ENCODE measurements at regions not wholly inside any gene's neighbourhood (a gene's known extent, or its start where the extent isn't known, plus 50 kb on each side); places are given as distances from the start of the nearest gene placed in this dataset.

DNA sequence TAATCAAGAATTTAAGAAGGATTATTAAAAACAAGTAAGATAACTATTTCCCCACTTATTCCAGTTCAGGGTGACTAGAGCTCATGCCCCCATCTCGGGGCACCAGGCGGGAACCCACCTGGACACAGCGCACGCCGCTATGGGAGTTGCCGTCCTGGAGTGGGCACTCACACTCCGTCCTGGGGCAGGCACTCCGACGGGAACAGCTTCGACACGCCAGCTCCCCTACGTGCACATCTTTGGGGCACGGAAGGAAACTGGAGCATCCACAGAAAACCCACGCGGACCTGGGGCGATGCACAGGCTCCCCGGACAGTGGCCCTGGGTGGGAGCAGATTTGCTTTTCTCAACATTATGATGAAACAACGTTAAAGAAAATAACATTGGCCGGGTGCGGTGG is 52.0 kb upstream of the GATA5 start:
- Mint-ChIP-seq H3K4me1 (ENCODE audit: low read depth) (peaks cover 12% of the 10 kb centered on the region), H3K4me3 (no peak overlapping the region), H3K27me3 (peaks cover 21% of the 10 kb centered on the region), H3K27ac (no peak overlapping the region), H3K9me3 (no peaks in the 10 kb centered on the region), H3K36me3 (no peaks in the 10 kb centered on the region)
- POLR2A ChIA-PET: no interaction called here
- DNase-seq: no peak
- CTCF ChIA-PET: no interaction called here
- intact Hi-C loops (cut with micrococcal nuclease): no loop called here

- Mint-ChIP-seq H3K27me3 (peaks cover 17% of the 10 kb centered on the region), H3K4me1 (ENCODE audit: low read depth) (no peaks in the 10 kb centered on the region), H3K36me3 (no peaks in the 10 kb centered on the region), H3K27ac (no peak overlapping the region), H3K9me3 (no peaks in the 10 kb centered on the region), H3K4me3 (no peak overlapping the region)
- intact Hi-C loops (cut with micrococcal nuclease): no loop called here
- DNase-seq: no peak
- CTCF ChIA-PET: no interaction called here
- POLR2A ChIA-PET: no interaction called here
Measured at GRCh38 chr20:62528983-62529891, 53.4 kb upstream of the GATA5 start.

- ChIA-PET POLR2A (no interaction called here), CTCF (interaction anchor here (0.7 kb wide), 1 partner anchor 87 kb away, joined by 3 read pairs; no protein-coding TSS in a partner anchor)
Measured at GRCh38 chr20:62529896-62530642, 54.3 kb upstream of the GATA5 start.

DNA sequence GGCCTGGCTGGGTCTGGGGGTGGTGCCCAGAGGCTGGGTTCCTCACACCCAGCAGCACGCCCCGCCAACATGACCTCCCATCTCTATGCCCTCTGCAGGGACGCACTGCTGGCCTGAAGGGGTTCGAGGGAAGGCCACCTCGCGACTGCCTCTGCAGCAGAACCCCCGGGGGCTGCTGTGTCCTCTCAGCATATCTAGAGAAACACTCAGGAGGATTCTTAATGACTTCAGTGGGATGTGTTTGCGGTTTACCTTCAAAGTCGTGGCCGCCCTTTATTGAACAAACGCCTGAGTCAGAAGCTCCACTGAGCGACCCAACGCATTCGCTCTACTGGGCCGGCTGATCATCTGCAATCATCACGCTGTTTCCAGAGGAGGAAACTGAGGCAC is 54.8 kb upstream of the GATA5 start:
- Mint-ChIP-seq H3K36me3 (no peaks in the 10 kb centered on the region), H3K27me3 (peaks cover 14% of the 10 kb centered on the region)
- DNase-seq: no peak

More at GRCh38 chr20:62529896-62530642, 54.3 kb upstream of the GATA5 start:
- Mint-ChIP-seq H3K9me3 (no peaks in the 10 kb centered on the region), H3K4me1 (ENCODE audit: low read depth) (no peaks in the 10 kb centered on the region), H3K27me3 (peaks cover 14% of the 10 kb centered on the region), H3K4me3 (no peak overlapping the region), H3K27ac (no peak overlapping the region), H3K36me3 (no peaks in the 10 kb centered on the region)
- DNase-seq: no peak
- intact Hi-C loops (cut with micrococcal nuclease): no loop called here

DNA sequence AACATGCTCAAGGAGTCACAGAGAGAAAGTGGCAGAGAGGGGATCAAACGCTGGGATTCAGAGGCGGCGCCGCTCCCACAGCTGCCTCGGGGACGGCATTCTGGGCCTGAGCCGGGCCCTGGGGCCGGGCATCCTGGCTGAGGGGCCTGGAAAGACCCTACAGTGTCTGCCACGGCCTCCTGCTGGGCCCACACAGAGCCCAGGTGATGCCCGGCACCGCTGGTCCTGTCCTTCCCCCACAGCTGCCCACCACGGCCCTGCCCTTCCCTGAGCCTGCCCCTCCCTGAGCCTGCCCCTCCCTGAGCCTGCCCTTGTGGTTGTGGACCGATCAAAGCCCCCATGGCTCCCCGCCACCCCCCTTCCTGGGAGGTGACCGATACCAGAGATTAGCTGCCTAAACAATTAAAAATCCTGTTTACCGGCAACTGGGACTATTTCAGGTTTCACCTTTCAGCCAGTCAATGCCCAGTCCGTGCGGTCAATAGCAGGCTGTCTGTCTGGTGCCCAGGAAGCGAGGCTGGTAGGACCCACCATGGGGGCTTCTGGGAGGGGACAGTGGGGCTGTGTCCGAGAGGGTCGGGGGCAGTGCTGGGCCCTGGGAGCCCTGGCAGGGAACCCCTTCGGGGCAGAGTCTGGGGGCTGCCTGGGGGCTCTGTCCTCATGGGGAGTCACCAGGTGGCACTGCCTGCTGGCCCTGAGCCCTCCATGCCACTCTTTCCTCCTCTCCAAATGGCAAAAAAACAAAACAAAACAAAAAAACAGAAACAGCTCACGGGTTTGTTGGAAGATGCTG is 55.4 kb upstream of the GATA5 start:
- ChIA-PET CTCF (no interaction called here), POLR2A (no interaction called here)
- intact Hi-C loops (cut with micrococcal nuclease): no loop called here
- Mint-ChIP-seq H3K4me3 (no peak overlapping the region), H3K27me3 (peaks cover 10% of the 10 kb centered on the region), H3K27ac (no peak overlapping the region), H3K9me3 (no peaks in the 10 kb centered on the region), H3K36me3 (no peaks in the 10 kb centered on the region), H3K4me1 (ENCODE audit: low read depth) (no peaks in the 10 kb centered on the region)
- no peak for DNase-seq

More for the DNA sequence above, 54.8 kb upstream of the GATA5 start:
- H3K4me1 Mint-ChIP-seq (ENCODE audit: low read depth): no peaks in the 10 kb centered on the region
- intact Hi-C loops (cut with micrococcal nuclease): no loop called here
- H3K4me3 Mint-ChIP-seq: no peak overlapping the region
- CTCF ChIA-PET: no interaction called here
- no peaks in the 10 kb centered on the region for H3K9me3 Mint-ChIP-seq
- no peak overlapping the region for H3K27ac Mint-ChIP-seq
- POLR2A ChIA-PET: no interaction called here

DNA sequence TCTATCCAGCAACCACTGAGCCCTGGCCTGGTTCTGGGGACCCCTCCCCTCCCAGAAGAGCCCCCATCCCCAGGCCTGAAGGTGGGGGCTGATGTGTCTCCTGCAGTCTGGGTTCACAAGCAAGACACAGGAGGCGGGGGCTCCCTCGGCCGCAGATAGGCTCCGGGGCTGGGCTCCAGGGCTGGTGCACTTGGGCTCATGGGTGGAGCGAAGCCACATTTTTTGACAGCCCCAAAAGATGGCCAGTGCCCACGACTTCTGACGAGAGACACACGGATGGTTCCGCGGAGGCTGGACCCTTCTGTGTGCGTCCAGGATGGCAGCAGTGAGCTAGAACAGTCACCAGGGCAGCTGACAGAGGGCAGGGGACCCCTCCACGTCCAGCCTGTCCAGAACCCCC is 57.1 kb upstream of the GATA5 start:
- H3K4me3 Mint-ChIP-seq: no peak overlapping the region
- H3K27me3 Mint-ChIP-seq: peaks cover 6% of the 10 kb centered on the region
- H3K27ac Mint-ChIP-seq: no peak overlapping the region
- H3K4me1 Mint-ChIP-seq (ENCODE audit: low read depth): no peaks in the 10 kb centered on the region
- H3K36me3 Mint-ChIP-seq: no peaks in the 10 kb centered on the region
- no peaks in the 10 kb centered on the region for H3K9me3 Mint-ChIP-seq
- POLR2A ChIA-PET: no interaction called here
- CTCF ChIA-PET: no interaction called here
- DNase-seq: no peak
- intact Hi-C loops (cut with micrococcal nuclease): no loop called here

- H3K27ac Mint-ChIP-seq: no peak overlapping the region
- intact Hi-C loops (cut with micrococcal nuclease): no loop called here
- no peaks in the 10 kb centered on the region for H3K4me1 Mint-ChIP-seq (ENCODE audit: low read depth)
- ChIA-PET POLR2A (no interaction called here), CTCF (no interaction called here)
- DNase-seq: no peak
- no peak overlapping the region for H3K4me3 Mint-ChIP-seq
- H3K9me3 Mint-ChIP-seq: no peaks in the 10 kb centered on the region
- no peaks in the 10 kb centered on the region for H3K36me3 Mint-ChIP-seq
- peaks cover 4% of the 10 kb centered on the region for H3K27me3 Mint-ChIP-seq
Measured at GRCh38 chr20:62533591-62534495, 58.0 kb upstream of the GATA5 start.

DNA sequence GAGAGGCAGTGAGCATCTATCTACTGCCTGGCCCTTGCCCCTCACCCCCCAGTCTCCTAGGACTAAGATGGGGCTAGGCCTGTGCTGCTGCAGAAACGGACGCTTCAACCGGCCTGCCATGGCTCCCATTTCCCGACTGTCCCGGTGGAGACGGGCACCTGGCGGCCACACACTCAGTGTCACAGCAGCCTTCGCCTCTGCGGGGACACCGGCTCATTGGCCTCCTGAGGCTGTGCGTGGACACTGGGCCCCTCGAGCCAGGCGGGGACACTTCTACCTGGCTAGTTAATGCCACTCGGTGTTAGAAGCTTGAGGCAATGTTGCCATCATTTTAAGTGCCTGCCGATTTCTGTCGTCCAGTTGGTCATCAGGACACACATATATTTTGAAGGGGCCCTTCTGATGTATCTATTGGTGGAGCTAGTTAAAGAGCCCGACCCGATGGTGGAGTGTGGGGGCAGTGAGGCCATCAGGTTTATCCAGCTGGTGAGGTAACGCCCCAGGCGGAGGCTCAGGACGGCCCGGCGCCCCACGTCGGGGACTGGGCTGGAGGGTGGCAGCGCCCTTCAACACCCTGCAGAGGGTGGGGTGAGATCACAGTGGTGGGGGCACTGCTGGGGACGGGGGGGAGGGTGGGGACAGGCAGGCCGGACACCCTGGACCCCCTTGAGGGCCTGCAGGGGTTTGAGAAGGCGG is 58.9 kb upstream of the GATA5 start:
- CTCF ChIA-PET: no interaction called here
- DNase-seq: no peak
- intact Hi-C loops (cut with micrococcal nuclease): no loop called here
- no peak overlapping the region for H3K4me3 Mint-ChIP-seq
- H3K27ac Mint-ChIP-seq: no peak overlapping the region
- peaks cover 2% of the 10 kb centered on the region for H3K27me3 Mint-ChIP-seq
- POLR2A ChIA-PET: no interaction called here
- H3K4me1 Mint-ChIP-seq (ENCODE audit: low read depth): no peaks in the 10 kb centered on the region
- no peaks in the 10 kb centered on the region for H3K36me3 Mint-ChIP-seq
- H3K9me3 Mint-ChIP-seq: no peaks in the 10 kb centered on the region

GRCh38 chr20:62535282-62535811 is 59.6 kb upstream of the GATA5 start:
- DNase-seq: no peak
- no peaks in the 10 kb centered on the region for H3K4me1 Mint-ChIP-seq (ENCODE audit: low read depth)
- H3K36me3 Mint-ChIP-seq: no peaks in the 10 kb centered on the region
- no peak overlapping the region for H3K27ac Mint-ChIP-seq
- H3K27me3 Mint-ChIP-seq: peaks cover 2% of the 10 kb centered on the region
- CTCF ChIA-PET: no interaction called here
- POLR2A ChIA-PET: no interaction called here
- no peaks in the 10 kb centered on the region for H3K9me3 Mint-ChIP-seq
- no peak overlapping the region for H3K4me3 Mint-ChIP-seq
- intact Hi-C loops (cut with micrococcal nuclease): no loop called here

GRCh38 chr20:62535964-62536363 is 60.2 kb upstream of the GATA5 start:
- Mint-ChIP-seq H3K27ac (no peak overlapping the region), H3K36me3 (no peaks in the 10 kb centered on the region), H3K9me3 (no peaks in the 10 kb centered on the region), H3K4me1 (ENCODE audit: low read depth) (no peaks in the 10 kb centered on the region), H3K27me3 (peaks cover 2% of the 10 kb centered on the region), H3K4me3 (no peak overlapping the region)
- intact Hi-C loops (cut with micrococcal nuclease): no loop called here
- DNase-seq: no peak
- POLR2A ChIA-PET: no interaction called here
- CTCF ChIA-PET: no interaction called here

GRCh38 chr20:62536871-62537401 is 61.1 kb upstream of the GATA5 start:
- ChIA-PET CTCF (no interaction called here), POLR2A (no interaction called here)
- H3K9me3 Mint-ChIP-seq: no peaks in the 10 kb centered on the region
- no peak overlapping the region for H3K4me3 Mint-ChIP-seq
- no peaks in the 10 kb centered on the region for H3K27me3 Mint-ChIP-seq
- H3K36me3 Mint-ChIP-seq: no peaks in the 10 kb centered on the region
- no peak for DNase-seq
- no peaks in the 10 kb centered on the region for H3K4me1 Mint-ChIP-seq (ENCODE audit: low read depth)
- no peak overlapping the region for H3K27ac Mint-ChIP-seq
- intact Hi-C loops (cut with micrococcal nuclease): no loop called here

Data from activated CD4-positive, alpha-beta memory T cell treated with anti-CD3 and anti-CD28 coated beads for 36 hours (primary cell).